ENCODE measurements at regions not wholly inside any gene's neighbourhood (a gene's known extent, or its start where the extent isn't known, plus 50 kb on each side); places are given as distances from the start of the nearest gene placed in this dataset.

DNA sequence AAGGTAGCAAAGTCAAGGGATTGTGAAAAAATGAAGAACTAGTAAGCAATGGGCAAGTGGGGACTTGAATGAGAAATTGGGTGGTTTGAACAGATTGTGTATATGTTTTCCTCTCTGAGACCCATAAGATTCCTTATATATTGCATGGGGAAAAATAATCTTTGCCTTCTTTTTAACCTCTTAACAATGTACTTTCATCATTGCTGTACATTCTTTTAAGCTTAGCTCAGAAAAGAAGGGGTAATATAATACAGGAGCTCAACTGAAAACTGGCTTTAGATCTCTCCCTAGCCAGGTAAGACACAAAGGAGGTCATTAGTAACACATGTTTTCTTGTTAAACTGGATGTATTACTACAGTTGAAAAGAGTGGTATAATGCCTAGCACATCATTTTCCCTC lies 287.2 kb downstream of the RNF144B start:
- no peaks in the 10 kb centered on the region for H3K36me3 ChIP-seq (ENCODE audit: low read depth)
- H3K9me3 ChIP-seq (ENCODE audit: severe bottlenecking), result peaks cover 2% of the 10 kb centered on the region
- H3K27ac ChIP-seq (ENCODE audit: poor library complexity, severe bottlenecking), result no peak overlapping the region
- H3K4me1 ChIP-seq (ENCODE audit: insufficient read depth, poor library complexity, severe bottlenecking), result no peaks in the 10 kb centered on the region
- no peak for DNase-seq (ENCODE audit: low spot score)
- no peak for ATAC-seq (ENCODE audit: low read depth)
- H3K27me3 ChIP-seq (ENCODE audit: insufficient read depth, poor library complexity, severe bottlenecking), result no peaks in the 10 kb centered on the region
- TF ChIP-seq, protein P1, sequence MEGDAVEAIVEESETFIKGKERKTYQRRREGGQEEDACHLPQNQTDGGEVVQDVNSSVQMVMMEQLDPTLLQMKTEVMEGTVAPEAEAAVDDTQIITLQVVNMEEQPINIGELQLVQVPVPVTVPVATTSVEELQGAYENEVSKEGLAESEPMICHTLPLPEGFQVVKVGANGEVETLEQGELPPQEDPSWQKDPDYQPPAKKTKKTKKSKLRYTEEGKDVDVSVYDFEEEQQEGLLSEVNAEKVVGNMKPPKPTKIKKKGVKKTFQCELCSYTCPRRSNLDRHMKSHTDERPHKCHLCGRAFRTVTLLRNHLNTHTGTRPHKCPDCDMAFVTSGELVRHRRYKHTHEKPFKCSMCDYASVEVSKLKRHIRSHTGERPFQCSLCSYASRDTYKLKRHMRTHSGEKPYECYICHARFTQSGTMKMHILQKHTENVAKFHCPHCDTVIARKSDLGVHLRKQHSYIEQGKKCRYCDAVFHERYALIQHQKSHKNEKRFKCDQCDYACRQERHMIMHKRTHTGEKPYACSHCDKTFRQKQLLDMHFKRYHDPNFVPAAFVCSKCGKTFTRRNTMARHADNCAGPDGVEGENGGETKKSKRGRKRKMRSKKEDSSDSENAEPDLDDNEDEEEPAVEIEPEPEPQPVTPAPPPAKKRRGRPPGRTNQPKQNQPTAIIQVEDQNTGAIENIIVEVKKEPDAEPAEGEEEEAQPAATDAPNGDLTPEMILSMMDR (IDR thresholded peaks at IDR 0.05; ENCODE audit: poor library complexity, severe bottlenecking), result no peak
- no peak overlapping the region for H3K4me3 ChIP-seq (ENCODE audit: severe bottlenecking)

DNA sequence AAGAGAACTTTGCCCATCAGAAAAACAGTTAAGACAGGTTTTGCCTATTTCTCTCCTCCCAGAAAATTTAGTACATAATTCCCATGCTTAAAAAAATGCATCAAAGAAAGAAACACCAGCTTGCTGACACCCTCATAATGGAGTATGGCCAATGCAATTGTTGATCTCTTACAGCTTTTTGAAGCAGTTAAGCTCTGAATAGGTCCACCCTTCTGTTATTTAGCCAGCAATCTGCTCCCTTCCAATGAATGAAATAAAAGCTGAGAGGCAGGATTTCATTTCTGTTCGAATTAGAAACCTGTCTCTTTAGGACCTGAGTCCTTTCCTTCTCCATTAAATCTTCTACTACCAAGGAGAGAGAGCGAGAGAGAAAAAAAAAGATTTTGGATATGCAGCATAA lies 288.7 kb downstream of the RNF144B start:
- Histone ChIP-seq H3K27ac (ENCODE audit: poor library complexity, severe bottlenecking) (no peak overlapping the region), H3K27me3 (ENCODE audit: insufficient read depth, poor library complexity, severe bottlenecking) (no peaks in the 10 kb centered on the region), H3K36me3 (ENCODE audit: low read depth) (no peaks in the 10 kb centered on the region), H3K4me1 (ENCODE audit: insufficient read depth, poor library complexity, severe bottlenecking) (no peaks in the 10 kb centered on the region), H3K4me3 (ENCODE audit: severe bottlenecking) (no peak overlapping the region), H3K9me3 (ENCODE audit: severe bottlenecking) (peaks cover 2% of the 10 kb centered on the region)
- TF ChIP-seq, protein P1 (IDR thresholded peaks at IDR 0.05; ENCODE audit: poor library complexity, severe bottlenecking), result no peak
- no peak for DNase-seq (ENCODE audit: low spot score)
- ATAC-seq (ENCODE audit: low read depth), result no peak

DNA sequence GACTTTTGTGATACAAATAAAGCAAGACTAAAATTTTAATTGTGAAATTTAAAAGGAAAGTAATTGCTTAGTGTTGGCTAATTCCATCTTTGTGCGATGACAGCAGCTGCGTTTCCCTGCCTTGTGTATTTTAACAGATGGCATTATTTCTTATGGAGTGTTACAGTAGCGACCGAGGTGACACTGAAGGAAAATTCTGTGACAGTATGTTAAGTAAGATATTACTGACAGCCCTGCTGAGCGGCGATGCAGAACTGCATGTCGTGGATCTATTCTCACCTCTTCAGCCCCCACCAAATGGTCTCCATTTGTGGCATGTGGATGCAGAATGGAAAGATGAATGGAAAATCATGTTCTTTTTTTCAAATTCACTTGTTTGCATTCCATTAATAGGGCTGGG lies 289.4 kb downstream of the RNF144B start:
- H3K4me3 ChIP-seq (ENCODE audit: severe bottlenecking), result no peak overlapping the region
- ATAC-seq (ENCODE audit: low read depth) (no peak), DNase-seq (ENCODE audit: low spot score) (no peak)
- TF ChIP-seq, protein P1 (IDR thresholded peaks at IDR 0.05; ENCODE audit: poor library complexity, severe bottlenecking), result no peak
- no peak overlapping the region for H3K27ac ChIP-seq (ENCODE audit: poor library complexity, severe bottlenecking)
- H3K36me3 ChIP-seq (ENCODE audit: low read depth), result no peaks in the 10 kb centered on the region
- H3K27me3 ChIP-seq (ENCODE audit: insufficient read depth, poor library complexity, severe bottlenecking), result no peaks in the 10 kb centered on the region
- H3K4me1 ChIP-seq (ENCODE audit: insufficient read depth, poor library complexity, severe bottlenecking), result no peaks in the 10 kb centered on the region
- H3K9me3 ChIP-seq (ENCODE audit: severe bottlenecking), result peaks cover 2% of the 10 kb centered on the region

DNA sequence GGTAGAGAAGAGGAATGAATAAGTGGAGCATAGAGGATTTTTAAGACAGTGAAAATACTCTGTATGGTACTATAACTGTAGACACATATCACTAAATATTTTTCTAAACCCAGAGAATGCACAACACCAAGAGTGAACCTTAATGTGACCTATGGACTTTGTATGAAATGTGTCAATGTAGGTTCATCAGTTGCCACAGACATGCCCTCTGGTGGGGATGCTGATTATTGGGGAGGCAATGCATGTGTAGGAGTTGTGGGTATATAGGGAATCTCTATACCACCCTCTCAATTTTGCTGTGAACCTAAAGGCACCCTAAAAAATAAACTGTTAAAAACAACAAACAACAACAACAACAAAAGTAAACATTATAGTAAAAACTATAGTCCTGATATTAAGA lies 293.7 kb downstream of the RNF144B start:
- H3K27ac ChIP-seq (ENCODE audit: poor library complexity, severe bottlenecking), result no peak overlapping the region
- DNase-seq (ENCODE audit: low spot score) (no peak), ATAC-seq (ENCODE audit: low read depth) (no peak)
- no peaks in the 10 kb centered on the region for H3K27me3 ChIP-seq (ENCODE audit: insufficient read depth, poor library complexity, severe bottlenecking)
- no peak overlapping the region for H3K4me3 ChIP-seq (ENCODE audit: severe bottlenecking)
- H3K9me3 ChIP-seq (ENCODE audit: severe bottlenecking), result peaks cover 2% of the 10 kb centered on the region
- TF ChIP-seq, protein P1 (IDR thresholded peaks at IDR 0.05; ENCODE audit: poor library complexity, severe bottlenecking), result peak; percentile 19
- H3K36me3 ChIP-seq (ENCODE audit: low read depth), result no peaks in the 10 kb centered on the region
- no peaks in the 10 kb centered on the region for H3K4me1 ChIP-seq (ENCODE audit: insufficient read depth, poor library complexity, severe bottlenecking)

DNA sequence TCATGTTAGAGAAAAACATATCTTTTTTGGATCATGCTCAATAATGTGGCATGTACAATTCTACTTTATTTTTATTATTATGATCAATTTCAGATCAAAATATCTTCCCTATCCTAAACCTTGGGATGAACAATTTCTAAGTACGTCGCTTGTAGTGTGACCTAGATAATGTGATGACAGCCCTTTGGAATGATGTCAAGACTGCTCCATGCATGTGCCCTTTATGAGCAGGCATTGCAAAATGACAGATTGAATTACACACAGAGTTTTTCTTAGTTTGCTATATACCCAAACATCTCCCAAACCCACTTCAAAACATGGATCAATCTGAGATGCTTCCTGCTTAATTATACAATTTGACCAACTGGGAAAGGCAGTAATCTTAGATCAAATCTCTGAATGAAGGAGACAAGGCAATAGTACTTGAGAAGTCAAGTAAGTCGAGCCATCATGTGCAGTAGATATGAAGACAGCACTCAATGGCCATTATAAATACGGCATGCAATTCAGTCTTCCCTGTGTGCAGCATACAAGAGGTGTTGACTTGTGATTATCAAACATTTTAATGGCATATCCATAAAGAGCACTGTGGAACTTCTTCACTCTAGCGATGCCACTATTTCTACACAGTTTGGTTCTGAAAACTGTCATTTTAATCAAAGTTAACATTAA lies 294.8 kb downstream of the RNF144B start:
- ATAC-seq (ENCODE audit: low read depth), result no peak
- TF ChIP-seq, protein P1 (IDR thresholded peaks at IDR 0.05; ENCODE audit: poor library complexity, severe bottlenecking), result no peak
- no peaks in the 10 kb centered on the region for H3K36me3 ChIP-seq (ENCODE audit: low read depth)
- DNase-seq (ENCODE audit: low spot score), result no peak
- no peaks in the 10 kb centered on the region for H3K27me3 ChIP-seq (ENCODE audit: insufficient read depth, poor library complexity, severe bottlenecking)
- no peaks in the 10 kb centered on the region for H3K4me1 ChIP-seq (ENCODE audit: insufficient read depth, poor library complexity, severe bottlenecking)
- H3K9me3 ChIP-seq (ENCODE audit: severe bottlenecking), result peaks cover 2% of the 10 kb centered on the region
- H3K27ac ChIP-seq (ENCODE audit: poor library complexity, severe bottlenecking), result no peak overlapping the region
- H3K4me3 ChIP-seq (ENCODE audit: severe bottlenecking), result no peak overlapping the region

Data from RWPE2 (cell line).